HG03066 (cell line): ENCODE measurements at regions not wholly inside any gene's neighbourhood (a gene's known extent, or its start where the extent isn't known, plus 50 kb on each side); places are given as distances from the start of the nearest gene placed in this dataset.

Experiments
- ATAC-seq: cut with Tn5 transposase; IDR thresholded peaks from one replicate; pipeline ENCODE4 v1.9.1; 2021; ENCODE audit warnings: low read depth; ENCODE audit not compliant: unreplicated experiment

DNA sequence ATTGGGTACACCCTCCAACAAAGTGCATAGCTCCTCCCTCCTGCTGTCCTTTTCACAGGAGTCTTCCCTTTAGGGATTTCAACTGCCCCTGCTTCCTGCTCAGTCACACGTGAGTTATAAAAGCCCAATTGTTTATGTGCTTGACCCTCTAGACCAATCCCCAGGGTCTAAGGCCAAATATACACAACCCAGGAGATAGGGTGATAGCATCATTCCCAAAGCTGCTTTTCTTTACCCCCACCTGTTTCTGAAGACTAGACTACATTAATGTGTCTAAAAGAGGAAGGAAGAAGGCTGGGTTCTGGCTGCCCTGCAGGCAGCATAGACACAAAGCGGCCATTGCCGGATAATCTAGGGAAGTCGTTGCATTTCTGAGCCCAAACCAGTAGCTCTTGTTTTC is 526.7 kb upstream of the FRG1 start:
- no peak for ATAC-seq

DNA sequence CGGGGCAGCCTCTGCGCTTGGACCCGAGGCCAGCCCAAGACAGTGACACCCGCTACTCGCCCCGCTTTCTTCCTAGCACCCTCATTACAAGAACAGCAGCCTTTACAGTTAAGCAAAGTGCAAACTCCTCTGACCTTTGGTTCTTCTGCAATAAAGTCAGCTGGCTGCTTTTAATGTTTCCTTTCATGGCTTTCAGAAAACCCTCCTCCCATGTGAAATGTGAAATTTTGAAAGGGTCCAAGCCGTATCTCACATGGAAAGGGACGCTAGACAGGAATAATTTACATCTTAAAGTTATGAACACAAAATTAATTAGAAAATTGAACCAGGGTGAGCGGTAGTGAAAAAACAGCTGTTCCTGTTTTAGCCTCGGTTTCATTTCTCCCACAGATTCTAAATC is 520.1 kb upstream of the FRG1 start:
- no peak for ATAC-seq

DNA sequence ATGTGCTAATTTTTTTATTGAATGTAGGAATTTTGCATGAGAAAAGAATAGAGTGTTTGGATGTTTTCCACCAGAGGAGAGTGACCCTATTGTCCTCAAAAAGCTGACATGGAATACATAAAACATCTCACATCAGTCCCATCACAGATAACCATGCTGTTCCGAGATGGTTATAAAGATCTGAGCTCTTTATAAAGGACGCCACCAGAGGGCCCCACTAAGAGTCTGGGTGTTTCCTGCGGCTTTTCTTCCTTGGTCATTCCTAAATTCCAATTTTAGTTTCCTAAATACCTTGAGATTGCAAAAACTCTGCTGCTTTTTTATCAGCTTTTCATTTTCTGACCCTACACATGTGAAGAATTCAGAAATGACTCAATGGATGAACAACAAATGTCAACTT is 504.5 kb upstream of the FRG1 start:
- no peak for ATAC-seq

DNA sequence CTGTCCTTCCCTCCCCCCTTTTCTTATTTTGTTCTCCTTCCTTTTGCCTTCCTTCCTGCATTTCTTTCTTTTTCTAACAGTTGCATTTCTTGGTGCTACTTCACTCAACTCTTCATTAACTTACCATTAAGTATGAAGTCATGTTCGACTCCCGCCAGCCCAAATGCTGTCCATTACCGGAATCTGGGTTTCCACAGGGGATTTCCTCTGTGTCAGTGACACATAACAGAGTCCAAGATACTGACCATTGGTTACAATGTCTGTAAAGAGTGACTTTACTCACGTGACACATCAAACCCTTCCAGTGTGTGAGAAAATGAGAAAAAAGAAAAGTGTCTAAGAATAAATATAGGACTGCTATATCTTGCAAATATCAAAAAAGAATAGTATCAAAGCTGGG is 500.0 kb upstream of the FRG1 start:
- no peak for ATAC-seq

DNA sequence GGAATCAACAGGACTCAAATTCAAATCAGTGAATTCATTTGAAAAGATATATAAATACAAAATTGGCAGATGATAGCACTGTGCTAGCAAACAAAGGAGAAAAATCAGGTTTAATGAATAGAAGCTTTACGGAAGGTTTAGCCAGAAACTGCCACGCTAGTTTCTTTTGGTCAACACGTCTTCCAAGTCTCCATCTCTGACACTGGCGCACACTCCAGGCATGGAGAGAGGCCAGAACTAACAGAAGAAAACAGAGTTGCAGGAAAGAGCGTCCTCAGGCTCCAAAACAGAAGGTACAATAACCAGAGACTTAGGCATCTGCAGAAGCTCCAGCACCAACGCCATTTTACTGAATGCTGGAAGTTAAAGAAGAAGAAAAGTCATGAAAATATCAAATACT is 497.3 kb upstream of the FRG1 start:
- ATAC-seq: no peak

DNA sequence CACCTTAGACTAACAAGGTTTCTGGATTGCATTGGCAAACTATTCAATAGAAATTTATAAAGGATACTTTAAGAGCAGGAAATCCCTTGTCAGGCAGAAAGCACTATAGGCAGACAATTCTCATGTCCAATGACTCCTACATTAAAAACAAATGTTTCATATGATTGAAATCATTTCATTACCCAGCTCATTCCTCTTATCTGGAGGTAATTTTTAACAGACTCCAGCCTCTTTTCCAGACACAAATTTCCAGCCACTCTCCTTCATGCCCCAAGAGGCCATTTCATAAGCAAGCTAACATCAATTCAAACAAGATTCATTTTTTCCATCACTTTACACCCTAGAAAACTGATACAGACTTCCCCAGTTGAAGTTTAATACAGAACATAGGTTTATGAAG is 495.1 kb upstream of the FRG1 start:
- no peak for ATAC-seq

DNA sequence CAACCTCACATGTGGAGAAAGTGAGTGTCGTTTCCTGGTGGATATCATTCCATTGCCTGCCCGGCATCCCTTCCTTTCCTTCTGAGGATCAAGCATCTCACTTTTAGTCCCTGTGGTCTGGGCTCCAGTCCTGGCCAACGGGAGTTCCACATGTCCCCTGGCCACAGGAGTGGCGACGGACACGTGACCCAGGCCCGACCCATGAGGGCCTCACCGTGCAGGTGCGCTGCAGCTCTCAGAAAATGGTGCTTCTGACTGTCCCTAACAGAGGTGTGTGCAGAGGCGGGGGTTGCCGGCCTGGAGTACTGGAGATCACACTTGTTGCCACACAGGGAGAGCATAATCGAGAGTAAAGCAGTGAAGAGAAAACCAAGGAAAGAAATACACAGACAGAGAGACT is 476.9 kb upstream of the FRG1 start:
- ATAC-seq: no peak

DNA sequence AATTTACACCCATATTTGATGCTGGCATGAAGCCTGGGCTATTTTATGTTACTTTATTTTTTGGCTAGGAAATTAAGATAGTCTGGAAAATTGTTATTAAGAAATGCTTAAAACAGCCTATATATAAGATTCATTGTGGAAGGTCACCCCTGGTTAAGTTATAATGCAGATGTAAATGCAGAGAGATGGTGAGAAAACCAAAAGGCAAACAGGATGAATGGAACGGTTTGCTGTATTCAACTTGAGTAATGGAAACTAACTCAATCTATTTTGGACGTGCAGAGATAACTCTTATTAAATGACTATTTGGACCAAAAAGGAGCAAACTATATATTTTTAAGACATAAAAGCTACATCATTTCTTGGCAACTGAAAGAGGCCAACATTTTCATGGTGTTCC is 446.3 kb upstream of the FRG1 start:
- ATAC-seq: no peak

DNA sequence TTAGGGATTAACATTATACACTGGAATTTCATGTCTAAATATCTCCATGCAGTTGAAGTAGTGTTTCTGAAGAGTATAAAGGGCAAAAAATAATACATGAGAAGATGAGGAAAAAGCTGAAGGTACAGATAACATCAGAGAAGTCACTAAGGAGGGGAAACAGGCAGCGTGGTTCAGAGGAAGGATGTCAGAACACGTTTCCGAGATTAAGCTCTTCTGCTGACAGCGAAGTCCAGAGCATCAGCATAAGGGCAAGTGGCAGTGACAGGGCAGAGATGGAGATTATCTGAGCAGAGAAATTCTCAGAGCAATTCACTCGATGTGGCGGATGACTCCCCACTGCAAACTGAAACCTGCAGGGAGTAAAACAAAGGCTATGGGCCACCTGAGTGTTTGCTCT is 443.2 kb upstream of the FRG1 start:
- no peak for ATAC-seq

DNA sequence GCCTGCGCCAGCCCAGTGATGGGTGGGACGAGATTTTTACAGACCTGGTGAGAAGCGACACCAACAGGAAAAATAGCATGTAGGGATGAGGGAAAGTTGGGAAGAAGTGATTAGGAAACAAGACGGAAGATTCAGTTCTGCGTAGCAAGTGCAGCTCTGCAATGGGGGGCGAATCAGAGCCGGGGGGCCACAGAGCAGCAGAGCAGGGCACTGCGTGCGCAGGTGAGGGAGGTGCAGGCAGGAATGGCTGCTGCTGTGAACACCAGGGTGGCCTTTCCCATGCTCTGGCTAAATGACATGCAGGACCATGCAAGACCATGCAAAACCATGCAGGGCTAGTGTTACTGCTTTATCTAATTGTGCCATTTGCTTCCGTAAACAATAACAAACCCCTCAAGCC is 442.7 kb upstream of the FRG1 start:
- no peak for ATAC-seq

DNA sequence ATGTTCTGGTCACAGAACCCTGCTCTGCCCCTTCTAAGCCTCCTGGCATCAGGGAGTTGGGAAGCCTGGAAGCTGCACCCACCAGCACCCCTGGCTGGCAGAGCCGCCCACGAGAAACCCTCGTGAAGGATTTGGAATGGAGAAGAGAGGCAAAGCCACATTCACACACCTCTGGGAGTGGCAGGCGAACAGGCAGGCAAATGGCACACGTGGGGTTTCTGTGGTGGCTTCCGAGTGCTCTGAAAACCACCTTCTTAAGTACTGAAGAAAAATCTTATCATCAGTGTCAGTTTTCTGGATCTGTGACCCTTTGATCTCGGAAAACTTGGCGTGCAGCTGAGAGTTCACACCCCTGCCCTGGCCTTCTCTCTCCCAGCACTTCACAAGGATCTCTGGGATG is 442.2 kb upstream of the FRG1 start:
- no peak for ATAC-seq

DNA sequence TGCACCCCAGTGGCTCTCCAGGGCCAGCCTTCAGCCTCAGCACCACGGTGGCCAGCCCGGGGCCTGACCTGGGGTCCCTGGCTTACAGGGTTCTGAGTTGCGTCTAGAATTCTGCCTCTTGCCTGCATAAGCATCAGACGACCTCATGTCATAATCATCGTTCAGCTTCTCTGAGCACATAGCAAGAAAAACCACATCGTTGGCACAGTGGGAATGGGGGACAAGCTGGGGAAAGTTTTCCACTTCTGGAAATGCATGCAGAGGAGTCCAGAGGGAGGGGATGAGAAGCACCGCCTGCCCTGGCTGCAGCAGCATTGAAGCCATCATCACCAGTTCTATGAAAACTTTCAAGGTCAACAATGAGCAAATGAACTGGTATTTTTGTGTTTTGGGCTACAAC is 441.0 kb upstream of the FRG1 start:
- ATAC-seq: no peak

DNA sequence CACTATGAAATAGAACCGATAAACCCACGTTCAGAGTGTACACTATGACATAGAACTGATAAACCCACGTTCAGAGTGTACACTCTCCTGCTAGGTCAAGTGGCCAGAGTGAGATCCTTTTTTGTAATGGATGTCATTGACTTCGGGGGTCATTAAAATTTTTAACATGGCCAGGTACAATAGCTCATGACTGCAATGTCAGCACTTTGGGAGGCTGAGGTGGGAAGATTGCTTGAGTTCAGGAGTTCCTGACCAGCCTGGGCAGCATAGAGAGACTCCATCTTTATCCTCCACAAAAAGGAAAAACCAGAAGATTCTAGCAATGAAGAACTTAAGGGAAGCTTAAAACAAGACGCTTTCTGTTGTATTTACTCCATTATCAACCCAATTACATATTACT is 439.7 kb upstream of the FRG1 start:
- ATAC-seq: no peak

DNA sequence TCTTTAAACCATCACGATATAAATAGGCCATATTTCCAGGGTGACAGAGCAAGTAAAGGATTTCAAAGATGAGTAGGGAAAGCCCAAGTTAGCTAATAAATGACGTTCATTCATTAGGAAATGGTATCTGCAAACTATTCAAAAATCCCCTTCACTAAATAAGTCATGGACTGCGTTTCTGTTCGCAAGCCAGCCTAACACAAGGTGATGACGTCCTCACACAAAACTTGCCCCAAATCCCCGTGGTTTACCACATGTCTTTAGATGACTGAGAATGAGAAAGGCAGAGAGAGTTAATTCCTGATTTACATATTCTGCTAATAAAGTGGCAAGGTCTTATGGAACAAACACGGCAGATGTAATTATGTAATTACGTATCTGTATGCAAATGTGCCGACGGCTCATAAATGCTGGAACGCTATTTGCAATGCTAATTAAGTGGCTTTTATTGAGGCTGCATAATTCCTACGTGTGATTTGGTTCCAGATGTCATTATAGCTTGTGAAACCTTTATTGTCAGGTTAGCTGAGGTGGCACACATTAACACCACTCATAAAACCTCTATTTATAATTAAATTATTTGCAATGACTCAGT is 437.7 kb upstream of the FRG1 start:
- no peak for ATAC-seq

DNA sequence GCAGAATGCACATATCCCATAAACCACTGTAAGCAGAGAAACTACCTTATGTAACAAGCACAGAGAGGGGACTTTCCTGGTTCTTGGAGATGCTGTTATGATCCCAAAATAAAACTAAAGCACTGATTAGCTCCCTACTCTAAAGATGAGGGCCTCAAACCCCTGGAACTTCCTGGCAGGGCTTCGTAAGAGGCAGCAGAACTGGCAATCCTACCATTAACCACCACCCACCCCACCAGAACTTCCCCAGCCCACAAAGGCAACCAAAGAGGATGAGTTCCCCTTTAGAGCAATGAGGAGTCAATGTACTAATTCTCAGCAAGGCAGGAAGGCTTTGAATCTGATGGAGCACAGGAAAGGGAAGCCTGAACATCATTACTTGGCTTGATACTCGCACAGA is 436.5 kb upstream of the FRG1 start:
- ATAC-seq: no peak

DNA sequence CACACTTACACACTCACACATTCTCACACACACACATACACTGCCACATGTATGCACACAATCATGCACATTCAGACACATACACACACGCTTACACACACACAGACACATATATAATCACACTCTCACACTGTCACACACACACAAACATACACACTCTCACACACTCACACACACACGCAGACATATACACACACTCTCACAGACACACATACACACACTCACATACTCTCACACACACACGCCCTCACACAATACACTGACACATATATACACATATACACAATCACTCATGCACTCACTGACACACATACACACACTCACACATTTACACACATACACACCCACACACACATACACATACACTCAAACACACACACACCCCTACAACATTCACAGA is 435.3 kb upstream of the FRG1 start:
- no peak for ATAC-seq

DNA sequence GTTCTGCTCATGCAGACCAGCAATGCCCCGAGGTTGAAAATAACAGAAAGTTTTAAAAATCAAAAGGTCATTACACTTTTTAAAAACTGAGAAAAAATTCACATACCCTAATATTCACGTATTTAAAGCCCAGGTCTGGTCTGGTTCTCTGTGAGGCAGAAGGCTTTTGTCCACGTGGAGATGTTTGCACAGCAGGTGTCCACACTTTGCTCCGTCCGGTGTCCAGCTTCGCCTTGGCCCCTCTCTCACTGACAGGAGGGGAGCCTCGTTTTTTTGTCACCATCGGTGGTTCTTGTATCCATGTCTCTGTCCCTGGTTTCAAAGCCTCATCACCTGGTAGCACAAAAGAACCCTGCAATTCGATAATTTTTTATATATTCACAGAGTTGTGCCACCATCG is 434.6 kb upstream of the FRG1 start:
- no peak for ATAC-seq

DNA sequence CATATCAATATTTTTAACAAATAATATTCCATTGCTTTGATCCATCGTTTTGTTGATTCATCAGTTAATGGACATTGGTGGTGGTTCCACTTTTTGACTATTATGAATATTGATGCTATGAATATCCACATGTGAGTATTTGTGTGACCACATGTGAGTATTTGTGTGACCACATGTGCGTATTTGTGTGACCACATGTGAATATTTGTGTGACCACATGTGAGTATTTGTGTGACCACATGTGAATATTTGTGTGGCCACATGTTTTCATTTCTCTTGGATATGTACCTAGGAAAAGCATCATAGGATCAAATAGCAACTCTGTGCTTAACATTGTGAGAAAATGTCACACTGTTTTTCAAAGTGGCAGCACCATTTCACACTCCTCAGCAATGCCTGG is 433.6 kb upstream of the FRG1 start:
- ATAC-seq: no peak

DNA sequence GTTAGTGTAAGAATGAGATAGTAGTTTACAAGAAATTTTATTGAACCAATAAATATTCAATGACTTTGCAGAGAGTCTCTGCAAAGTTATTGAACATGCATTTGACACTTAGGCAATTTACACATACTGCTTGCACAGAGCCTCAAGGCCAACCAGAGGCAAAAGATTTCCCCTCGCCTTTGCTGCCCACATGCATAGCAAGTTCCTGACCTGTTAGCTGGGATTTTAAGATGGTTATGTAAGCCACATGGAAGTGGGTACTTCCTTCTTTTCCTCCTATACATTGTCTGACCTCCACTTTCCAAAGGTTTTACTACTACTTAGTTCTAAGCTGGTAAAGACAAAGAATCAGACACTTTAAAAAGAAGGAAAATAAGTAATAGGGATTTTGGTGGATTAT is 430.1 kb upstream of the FRG1 start:
- ATAC-seq: no peak

DNA sequence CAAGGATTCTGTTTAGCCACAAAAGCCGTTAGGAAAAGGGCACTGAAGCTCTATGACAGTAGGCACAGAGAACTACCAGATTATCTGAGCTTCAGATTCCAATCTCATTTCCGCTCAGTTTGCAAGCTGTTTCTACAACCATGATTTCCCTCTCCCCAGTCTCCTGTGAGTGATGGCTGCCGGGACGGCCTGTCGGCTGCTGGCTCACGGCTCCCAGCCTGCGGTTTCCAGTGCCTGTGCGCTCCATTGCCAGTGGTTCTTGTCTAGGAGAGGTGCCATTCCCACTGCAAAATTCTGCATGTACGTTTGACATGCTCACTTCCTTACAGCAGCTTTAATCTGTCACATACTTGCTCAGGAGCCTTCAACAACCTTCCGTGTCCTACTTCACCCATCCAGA is 429.1 kb upstream of the FRG1 start:
- ATAC-seq: no peak

DNA sequence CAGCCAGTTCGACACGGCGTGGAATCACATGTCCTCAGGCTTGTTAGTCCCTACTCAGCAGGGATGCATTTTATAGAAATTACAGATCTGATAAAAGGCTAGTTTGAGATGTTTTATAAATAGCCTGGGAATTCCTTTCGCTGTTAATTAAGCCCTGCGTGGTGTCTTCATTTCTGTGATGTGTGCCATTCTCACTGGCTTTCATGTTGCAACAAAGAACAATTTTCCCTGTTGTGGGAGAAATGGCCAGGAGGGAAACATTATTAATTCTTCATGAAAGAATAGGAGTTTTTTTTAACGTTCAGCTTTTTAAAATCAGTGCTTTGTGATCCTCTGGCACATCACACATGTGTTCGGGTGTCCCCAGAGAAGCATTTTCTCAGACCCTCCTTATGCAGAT is 427.3 kb upstream of the FRG1 start:
- ATAC-seq: no peak

DNA sequence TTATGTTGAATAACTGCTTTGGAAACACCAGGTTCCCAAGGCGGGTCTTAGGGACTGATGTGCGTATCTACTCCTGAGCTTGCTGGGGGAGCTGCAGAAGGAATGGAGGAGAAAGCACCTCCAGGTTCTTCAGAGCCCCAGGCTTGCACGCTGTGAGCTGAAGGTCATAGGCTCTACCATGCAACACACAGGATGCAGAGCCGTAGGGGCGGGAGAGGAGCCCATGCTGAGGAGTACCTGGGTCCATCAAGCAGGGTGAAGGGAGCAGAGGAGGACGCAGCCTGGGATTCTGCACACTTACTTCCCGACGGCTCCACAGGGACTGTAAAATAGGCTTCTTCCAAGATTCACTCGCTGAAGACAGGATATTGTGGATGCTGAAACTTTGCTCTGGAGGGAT is 426.5 kb upstream of the FRG1 start:
- ATAC-seq: no peak

DNA sequence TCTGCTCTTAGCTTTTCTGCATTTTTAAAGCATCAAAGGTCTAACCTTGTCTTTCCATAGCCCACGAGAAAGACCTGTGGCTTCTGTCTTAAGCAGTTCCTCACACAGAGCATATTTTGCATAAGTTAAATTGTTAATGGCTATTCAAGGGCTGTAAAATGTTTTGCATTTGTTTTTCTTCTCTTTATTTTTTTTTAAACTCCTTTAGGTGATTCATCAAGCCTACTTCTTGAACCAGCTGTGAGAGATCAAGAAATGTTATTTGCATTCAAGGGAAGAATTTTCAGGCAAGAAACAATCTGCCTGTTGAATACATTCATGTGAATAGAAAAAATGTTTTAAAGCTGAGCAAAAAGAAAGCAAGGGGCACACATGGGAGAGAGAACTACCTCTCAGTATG is 423.8 kb upstream of the FRG1 start:
- ATAC-seq: no peak

DNA sequence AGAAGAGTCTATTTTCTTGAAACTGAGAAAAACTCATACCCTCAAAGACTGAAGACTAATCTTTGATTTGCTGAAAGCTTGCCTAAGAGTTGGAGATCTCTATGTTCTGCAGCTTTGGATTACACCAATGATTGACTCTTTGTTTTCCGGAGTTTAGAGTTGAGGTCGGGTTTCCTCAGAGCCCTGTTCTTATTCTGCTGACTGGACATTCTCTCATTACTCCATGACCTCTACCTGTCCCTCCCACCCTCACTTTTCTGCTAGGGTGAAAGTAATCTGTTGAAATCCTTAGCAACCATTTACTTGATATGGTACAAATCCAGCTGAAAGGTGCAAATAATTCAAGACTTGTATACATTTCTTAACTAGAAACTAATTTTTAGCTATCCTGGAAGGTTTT is 421.5 kb upstream of the FRG1 start:
- ATAC-seq: no peak
